ENCODE measurements at regions not wholly inside any gene's neighbourhood (a gene's known extent, or its start where the extent isn't known, plus 50 kb on each side); places are given as distances from the start of the nearest gene placed in this dataset.

DNA sequence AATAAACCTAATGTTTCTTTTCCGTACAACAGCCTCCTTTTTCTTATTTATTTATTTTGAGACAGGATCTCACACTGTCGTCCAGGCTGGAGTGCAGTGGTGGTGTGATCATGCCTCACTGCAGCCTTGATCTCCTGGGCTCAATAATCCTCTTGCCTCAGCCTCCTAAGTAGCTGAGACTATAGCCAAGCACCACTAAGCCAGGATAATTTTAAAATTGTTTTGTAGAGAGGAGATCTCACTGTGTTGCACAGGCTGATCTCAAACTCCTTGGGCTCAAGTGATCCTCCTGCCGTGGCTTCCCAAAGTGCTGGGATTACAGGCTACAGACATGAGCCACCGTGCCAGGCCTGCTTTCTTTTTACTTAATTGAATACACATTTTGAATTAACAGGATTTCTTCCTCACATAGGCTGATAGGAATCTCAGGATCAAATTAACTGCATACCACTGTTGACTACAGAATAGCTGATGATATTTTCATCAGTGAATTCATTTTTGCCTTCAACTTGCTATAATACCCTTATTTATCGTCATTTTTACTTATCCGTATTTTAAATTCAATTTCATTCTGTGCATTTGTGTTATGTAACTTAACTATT lies 2010.5 kb downstream of the NCAM2 start:
- H3K36me3 ChIP-seq (ENCODE audit: control insufficient read depth, insufficient read depth, low read length, severe bottlenecking): no peaks in the 10 kb centered on the region
- H3K9me3 ChIP-seq (ENCODE audit: control insufficient read depth, low read length): no peaks in the 10 kb centered on the region
- H3K4me1 ChIP-seq (ENCODE audit: control insufficient read depth, insufficient read depth, low read length): no peaks in the 10 kb centered on the region
- DNase-seq (ENCODE audit: low read depth): no peak
- no peaks in the 10 kb centered on the region for H3K27me3 ChIP-seq (replicated peaks; ENCODE audit: control insufficient read depth, insufficient read depth, low read length)
- H3K9ac ChIP-seq (ENCODE audit: low read length): no peak overlapping the region
- no peak overlapping the region for H3K4me3 ChIP-seq (ENCODE audit: low read length)

- H3K36me3 ChIP-seq (ENCODE audit: control insufficient read depth, insufficient read depth, low read length, severe bottlenecking): no peaks in the 10 kb centered on the region
- no peaks in the 10 kb centered on the region for H3K27me3 ChIP-seq (replicated peaks; ENCODE audit: control insufficient read depth, insufficient read depth, low read length)
- H3K4me1 ChIP-seq (ENCODE audit: control insufficient read depth, insufficient read depth, low read length): no peaks in the 10 kb centered on the region
- no peak overlapping the region for H3K9ac ChIP-seq (ENCODE audit: low read length)
- DNase-seq (ENCODE audit: low read depth): no peak
- no peaks in the 10 kb centered on the region for H3K9me3 ChIP-seq (ENCODE audit: control insufficient read depth, low read length)
- no peak overlapping the region for H3K4me3 ChIP-seq (ENCODE audit: low read length)
These were observed 2011.2 kb downstream of the NCAM2 start for GRCh38 chr21:23009360-23009759.

- Histone ChIP-seq H3K4me1 (ENCODE audit: control insufficient read depth, insufficient read depth, low read length) (no peaks in the 10 kb centered on the region), H3K9ac (ENCODE audit: low read length) (no peak overlapping the region), H3K9me3 (ENCODE audit: control insufficient read depth, low read length) (no peaks in the 10 kb centered on the region), H3K36me3 (ENCODE audit: control insufficient read depth, insufficient read depth, low read length, severe bottlenecking) (no peaks in the 10 kb centered on the region), H3K4me3 (ENCODE audit: low read length) (no peak overlapping the region), H3K27me3 (replicated peaks; ENCODE audit: control insufficient read depth, insufficient read depth, low read length) (no peaks in the 10 kb centered on the region)
- DNase-seq (ENCODE audit: low read depth): no peak
These were observed 2015.8 kb downstream of the NCAM2 start for GRCh38 chr21:23014021-23014420.

DNA sequence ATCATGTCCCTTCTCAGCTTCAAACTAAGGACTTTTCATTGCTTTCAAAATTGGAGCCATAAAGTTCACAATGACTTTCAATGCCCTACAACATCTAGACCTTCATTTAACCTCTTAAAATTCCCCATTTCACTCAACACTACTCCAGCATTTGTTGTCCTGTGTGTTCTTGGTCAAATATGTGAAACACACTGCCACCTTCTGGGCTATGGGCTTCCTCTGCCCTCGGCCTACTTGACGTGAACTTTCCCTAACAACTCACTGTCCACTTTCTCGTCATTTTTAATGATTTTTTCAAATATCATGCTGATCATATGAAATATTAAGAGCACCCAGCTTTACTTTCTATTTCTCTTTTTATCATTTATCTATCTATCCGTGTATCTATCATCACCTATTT lies 2018.4 kb downstream of the NCAM2 start:
- no peak for DNase-seq (ENCODE audit: low read depth)
- no peak overlapping the region for H3K9ac ChIP-seq (ENCODE audit: low read length)
- H3K27me3 ChIP-seq (replicated peaks; ENCODE audit: control insufficient read depth, insufficient read depth, low read length): no peaks in the 10 kb centered on the region
- no peaks in the 10 kb centered on the region for H3K9me3 ChIP-seq (ENCODE audit: control insufficient read depth, low read length)
- no peak overlapping the region for H3K4me3 ChIP-seq (ENCODE audit: low read length)
- no peaks in the 10 kb centered on the region for H3K36me3 ChIP-seq (ENCODE audit: control insufficient read depth, insufficient read depth, low read length, severe bottlenecking)
- H3K4me1 ChIP-seq (ENCODE audit: control insufficient read depth, insufficient read depth, low read length): no peaks in the 10 kb centered on the region

DNA sequence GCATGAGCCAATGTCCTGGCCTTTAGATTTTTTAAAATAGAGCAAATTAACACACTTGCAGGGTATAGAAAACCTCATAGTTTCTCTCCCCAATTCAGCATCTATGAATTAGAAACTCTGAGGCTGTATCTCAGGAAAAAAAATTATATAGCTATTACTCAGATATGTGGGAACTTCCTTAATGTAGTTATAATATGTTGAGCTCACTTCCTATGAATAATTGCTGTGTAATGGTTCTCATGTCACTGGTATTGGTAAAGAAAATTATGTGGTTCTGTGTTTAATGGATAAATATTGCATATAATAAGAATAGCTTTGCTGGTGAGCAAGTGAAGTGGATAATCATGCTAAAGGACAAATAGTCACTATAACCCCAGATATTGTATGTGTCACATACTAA lies 2019.8 kb downstream of the NCAM2 start:
- no peaks in the 10 kb centered on the region for H3K27me3 ChIP-seq (replicated peaks; ENCODE audit: control insufficient read depth, insufficient read depth, low read length)
- no peak for DNase-seq (ENCODE audit: low read depth)
- no peaks in the 10 kb centered on the region for H3K36me3 ChIP-seq (ENCODE audit: control insufficient read depth, insufficient read depth, low read length, severe bottlenecking)
- H3K4me1 ChIP-seq (ENCODE audit: control insufficient read depth, insufficient read depth, low read length): no peaks in the 10 kb centered on the region
- no peaks in the 10 kb centered on the region for H3K9me3 ChIP-seq (ENCODE audit: control insufficient read depth, low read length)
- H3K9ac ChIP-seq (ENCODE audit: low read length): no peak overlapping the region
- no peak overlapping the region for H3K4me3 ChIP-seq (ENCODE audit: low read length)

- H3K27me3 ChIP-seq (replicated peaks; ENCODE audit: control insufficient read depth, insufficient read depth, low read length): no peaks in the 10 kb centered on the region
- no peak overlapping the region for H3K4me3 ChIP-seq (ENCODE audit: low read length)
- no peaks in the 10 kb centered on the region for H3K36me3 ChIP-seq (ENCODE audit: control insufficient read depth, insufficient read depth, low read length, severe bottlenecking)
- no peaks in the 10 kb centered on the region for H3K4me1 ChIP-seq (ENCODE audit: control insufficient read depth, insufficient read depth, low read length)
- no peak for DNase-seq (ENCODE audit: low read depth)
- H3K9ac ChIP-seq (ENCODE audit: low read length): no peak overlapping the region
- no peaks in the 10 kb centered on the region for H3K9me3 ChIP-seq (ENCODE audit: control insufficient read depth, low read length)
These were observed 2022.8 kb downstream of the NCAM2 start for GRCh38 chr21:23020969-23021368.

- H3K9ac ChIP-seq (ENCODE audit: low read length): no peak overlapping the region
- H3K36me3 ChIP-seq (ENCODE audit: control insufficient read depth, insufficient read depth, low read length, severe bottlenecking): no peaks in the 10 kb centered on the region
- H3K4me3 ChIP-seq (ENCODE audit: low read length): no peak overlapping the region
- no peaks in the 10 kb centered on the region for H3K9me3 ChIP-seq (ENCODE audit: control insufficient read depth, low read length)
- H3K4me1 ChIP-seq (ENCODE audit: control insufficient read depth, insufficient read depth, low read length): no peaks in the 10 kb centered on the region
- H3K27me3 ChIP-seq (replicated peaks; ENCODE audit: control insufficient read depth, insufficient read depth, low read length): no peaks in the 10 kb centered on the region
- DNase-seq (ENCODE audit: low read depth): no peak
These were observed 2023.3 kb downstream of the NCAM2 start for GRCh38 chr21:23021481-23021880.

GRCh38 chr21:23026878-23027277 lies 2028.7 kb downstream of the NCAM2 start:
- Histone ChIP-seq H3K4me1 (ENCODE audit: control insufficient read depth, insufficient read depth, low read length) (no peaks in the 10 kb centered on the region), H3K36me3 (ENCODE audit: control insufficient read depth, insufficient read depth, low read length, severe bottlenecking) (no peaks in the 10 kb centered on the region), H3K9me3 (ENCODE audit: control insufficient read depth, low read length) (no peaks in the 10 kb centered on the region), H3K4me3 (ENCODE audit: low read length) (no peak overlapping the region), H3K27me3 (replicated peaks; ENCODE audit: control insufficient read depth, insufficient read depth, low read length) (no peaks in the 10 kb centered on the region), H3K9ac (ENCODE audit: low read length) (no peak overlapping the region)
- no peak for DNase-seq (ENCODE audit: low read depth)

DNA sequence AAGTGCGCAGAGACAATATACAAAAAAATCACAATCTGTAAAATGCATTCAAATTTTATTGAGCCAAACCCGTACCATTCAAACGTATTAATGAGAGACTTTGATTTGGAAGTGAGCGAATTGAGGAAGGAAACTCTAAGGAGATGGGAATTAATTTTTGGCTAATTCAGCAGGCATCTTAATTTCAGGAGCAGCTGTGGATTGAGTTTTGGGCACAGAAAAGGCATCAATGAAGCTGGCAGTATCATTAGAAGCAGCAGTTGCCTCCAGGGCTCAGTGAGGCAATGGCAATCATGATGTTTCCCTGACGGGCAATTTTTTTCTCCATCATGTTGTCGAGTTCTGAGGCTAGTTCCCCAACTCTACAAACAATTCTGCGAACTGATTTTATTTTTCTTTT lies 2041.6 kb downstream of the NCAM2 start:
- H3K9ac ChIP-seq (ENCODE audit: low read length): no peak overlapping the region
- no peaks in the 10 kb centered on the region for H3K9me3 ChIP-seq (ENCODE audit: control insufficient read depth, low read length)
- H3K4me1 ChIP-seq (ENCODE audit: control insufficient read depth, insufficient read depth, low read length): no peaks in the 10 kb centered on the region
- no peaks in the 10 kb centered on the region for H3K36me3 ChIP-seq (ENCODE audit: control insufficient read depth, insufficient read depth, low read length, severe bottlenecking)
- no peak for DNase-seq (ENCODE audit: low read depth)
- H3K4me3 ChIP-seq (ENCODE audit: low read length): no peak overlapping the region
- H3K27me3 ChIP-seq (replicated peaks; ENCODE audit: control insufficient read depth, insufficient read depth, low read length): no peaks in the 10 kb centered on the region

DNA sequence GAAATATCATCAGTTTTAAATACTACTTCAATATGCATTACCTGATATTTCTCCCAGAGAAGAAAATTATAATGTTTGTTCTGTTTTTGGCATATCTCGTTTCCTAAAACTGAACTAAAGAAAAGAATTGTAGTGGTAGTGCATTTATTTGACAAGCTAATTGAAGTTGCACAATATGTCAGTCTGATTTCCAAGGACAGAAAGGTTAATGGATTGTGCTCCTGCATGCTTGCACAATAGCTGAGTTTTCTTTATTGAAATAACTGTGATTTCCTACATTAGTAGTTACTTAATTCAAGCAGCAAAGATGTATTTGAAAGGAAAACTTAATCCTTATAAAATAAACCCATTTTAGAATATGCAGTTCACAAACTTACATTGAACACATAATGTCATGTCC lies 2047.7 kb downstream of the NCAM2 start:
- DNase-seq (ENCODE audit: low read depth): no peak
- no peak overlapping the region for H3K4me3 ChIP-seq (ENCODE audit: low read length)
- H3K27me3 ChIP-seq (replicated peaks; ENCODE audit: control insufficient read depth, insufficient read depth, low read length): no peaks in the 10 kb centered on the region
- H3K9me3 ChIP-seq (ENCODE audit: control insufficient read depth, low read length): no peaks in the 10 kb centered on the region
- H3K36me3 ChIP-seq (ENCODE audit: control insufficient read depth, insufficient read depth, low read length, severe bottlenecking): no peaks in the 10 kb centered on the region
- H3K4me1 ChIP-seq (ENCODE audit: control insufficient read depth, insufficient read depth, low read length): no peaks in the 10 kb centered on the region
- H3K9ac ChIP-seq (ENCODE audit: low read length): no peak overlapping the region

DNA sequence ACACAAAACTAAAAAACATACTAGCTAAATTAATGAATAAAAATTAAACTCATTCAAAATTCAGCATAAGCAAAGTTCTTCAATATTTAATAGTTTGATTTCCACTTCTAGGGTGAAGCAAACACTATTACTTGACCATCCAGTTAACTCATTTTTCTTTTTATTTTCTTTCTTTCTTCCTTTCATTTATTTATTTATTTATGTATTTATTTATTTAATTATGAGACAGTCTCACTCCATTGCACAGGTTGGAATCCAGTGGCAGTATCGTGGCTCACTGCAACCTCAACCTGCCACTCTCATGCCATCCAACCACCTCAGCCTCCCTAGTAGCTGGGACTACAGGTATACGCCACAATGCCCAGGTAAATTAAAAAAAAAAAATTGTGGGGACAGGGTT lies 2069.5 kb downstream of the NCAM2 start:
- no peaks in the 10 kb centered on the region for H3K4me1 ChIP-seq (ENCODE audit: control insufficient read depth, insufficient read depth, low read length)
- H3K36me3 ChIP-seq (ENCODE audit: control insufficient read depth, insufficient read depth, low read length, severe bottlenecking): no peaks in the 10 kb centered on the region
- peaks cover 11% of the 10 kb centered on the region for H3K9me3 ChIP-seq (ENCODE audit: control insufficient read depth, low read length)
- no peak overlapping the region for H3K4me3 ChIP-seq (ENCODE audit: low read length)
- no peak overlapping the region for H3K9ac ChIP-seq (ENCODE audit: low read length)
- no peak for DNase-seq (ENCODE audit: low read depth)
- no peaks in the 10 kb centered on the region for H3K27me3 ChIP-seq (replicated peaks; ENCODE audit: control insufficient read depth, insufficient read depth, low read length)

DNA sequence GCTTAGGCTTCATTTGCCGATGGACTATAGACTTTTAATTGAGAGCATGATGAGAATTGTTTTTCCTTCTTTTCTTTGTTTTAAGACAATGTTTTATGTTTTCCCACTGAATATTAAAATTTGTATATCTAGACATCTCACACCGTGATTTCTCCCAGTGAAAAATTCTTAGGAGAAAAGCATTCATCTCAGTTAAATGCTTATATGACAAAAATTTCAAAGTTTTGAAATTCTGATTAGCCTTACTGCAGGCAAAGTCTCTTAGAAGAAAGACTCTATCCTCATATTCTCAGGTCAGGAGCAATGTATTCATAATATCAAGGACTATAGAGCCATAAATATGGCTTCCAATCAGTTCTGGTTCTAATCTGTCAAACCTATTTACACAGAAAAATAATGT lies 2085.0 kb downstream of the NCAM2 start:
- Histone ChIP-seq H3K4me3 (ENCODE audit: low read length) (no peak overlapping the region), H3K27me3 (replicated peaks; ENCODE audit: control insufficient read depth, insufficient read depth, low read length) (no peaks in the 10 kb centered on the region), H3K36me3 (ENCODE audit: control insufficient read depth, insufficient read depth, low read length, severe bottlenecking) (no peaks in the 10 kb centered on the region), H3K9ac (ENCODE audit: low read length) (no peak overlapping the region), H3K4me1 (ENCODE audit: control insufficient read depth, insufficient read depth, low read length) (no peaks in the 10 kb centered on the region), H3K9me3 (ENCODE audit: control insufficient read depth, low read length) (no peaks in the 10 kb centered on the region)
- no peak for DNase-seq (ENCODE audit: low read depth)
